HG03280 (cell line): ENCODE measurements at regions not wholly inside any gene's neighbourhood (a gene's known extent, or its start where the extent isn't known, plus 50 kb on each side); places are given as distances from the start of the nearest gene placed in this dataset.

ENCODE experiments used
- ATAC-seq: cut with Tn5 transposase; IDR thresholded peaks from one replicate; pipeline ENCODE4 v1.9.1; 2021; ENCODE audit warnings: mild to moderate bottlenecking, moderate library complexity; ENCODE audit not compliant: unreplicated experiment

- no peak for ATAC-seq
Observed at GRCh38 chr10:29105516-29106215, 183.2 kb upstream of the LYZL1 start.

DNA sequence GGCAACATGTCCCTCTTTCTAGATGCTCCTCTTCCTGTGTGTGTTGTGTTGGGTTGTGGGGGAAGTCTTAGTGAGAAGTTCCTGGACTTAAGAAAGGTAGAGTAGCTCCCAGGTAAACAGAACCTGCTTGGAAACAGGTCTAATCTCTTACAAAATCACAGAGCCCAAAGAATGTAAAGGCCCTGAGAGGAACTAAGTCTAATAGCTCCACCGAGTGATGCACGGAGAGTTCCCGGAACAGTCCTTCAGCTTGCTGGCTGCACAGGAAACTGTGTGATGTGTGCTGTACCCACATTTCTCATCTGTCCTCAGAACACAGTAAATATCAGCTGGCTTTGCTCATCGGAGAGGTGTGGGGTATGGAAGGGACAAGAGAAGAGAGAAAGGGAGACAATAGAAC, 182.6 kb upstream of the LYZL1 start:
- ATAC-seq = no peak

- ATAC-seq = no peak
Observed at GRCh38 chr10:29107866-29108498, 180.9 kb upstream of the LYZL1 start.

DNA sequence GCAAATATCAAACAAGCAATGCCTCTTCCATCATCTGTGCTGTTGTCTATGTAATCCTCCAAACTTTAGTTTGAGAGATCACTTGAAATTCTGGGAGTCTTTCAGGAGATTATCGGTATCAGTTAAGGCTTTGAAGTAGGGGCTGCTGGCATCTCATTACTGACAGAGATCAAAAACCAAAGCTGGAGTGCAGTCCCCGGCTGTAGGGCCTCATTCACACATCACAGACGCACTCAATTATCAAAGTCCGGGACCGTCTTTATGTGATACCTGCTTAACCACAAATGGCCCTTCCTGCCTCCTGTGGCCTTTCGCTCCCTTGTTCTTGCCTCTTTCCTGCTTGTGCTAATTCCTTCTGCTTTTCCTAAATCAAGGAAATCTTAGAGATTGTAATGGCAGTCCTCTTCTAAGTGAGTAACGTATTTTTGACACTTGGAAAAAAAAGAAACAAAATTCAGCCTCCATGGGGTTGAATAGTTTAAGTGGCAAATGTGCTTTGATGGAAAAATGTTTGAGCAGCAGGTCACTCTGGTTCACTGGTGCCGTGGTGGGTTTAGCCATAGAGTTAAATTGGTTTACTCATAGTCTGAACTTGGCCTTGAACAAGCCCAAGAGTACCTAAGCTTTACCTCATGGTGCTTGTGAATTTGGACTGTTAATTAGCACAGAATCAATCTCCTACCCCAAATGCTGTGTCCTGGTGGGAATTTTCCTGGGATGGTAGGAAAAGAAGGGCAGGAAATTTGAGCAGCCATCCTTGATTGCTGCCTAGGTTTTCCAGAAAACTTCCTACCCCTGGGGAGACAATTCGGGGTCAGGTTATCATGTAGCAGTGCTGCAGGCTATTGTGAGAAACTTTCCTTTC, 178.9 kb upstream of the LYZL1 start:
- ATAC-seq = no peak

DNA sequence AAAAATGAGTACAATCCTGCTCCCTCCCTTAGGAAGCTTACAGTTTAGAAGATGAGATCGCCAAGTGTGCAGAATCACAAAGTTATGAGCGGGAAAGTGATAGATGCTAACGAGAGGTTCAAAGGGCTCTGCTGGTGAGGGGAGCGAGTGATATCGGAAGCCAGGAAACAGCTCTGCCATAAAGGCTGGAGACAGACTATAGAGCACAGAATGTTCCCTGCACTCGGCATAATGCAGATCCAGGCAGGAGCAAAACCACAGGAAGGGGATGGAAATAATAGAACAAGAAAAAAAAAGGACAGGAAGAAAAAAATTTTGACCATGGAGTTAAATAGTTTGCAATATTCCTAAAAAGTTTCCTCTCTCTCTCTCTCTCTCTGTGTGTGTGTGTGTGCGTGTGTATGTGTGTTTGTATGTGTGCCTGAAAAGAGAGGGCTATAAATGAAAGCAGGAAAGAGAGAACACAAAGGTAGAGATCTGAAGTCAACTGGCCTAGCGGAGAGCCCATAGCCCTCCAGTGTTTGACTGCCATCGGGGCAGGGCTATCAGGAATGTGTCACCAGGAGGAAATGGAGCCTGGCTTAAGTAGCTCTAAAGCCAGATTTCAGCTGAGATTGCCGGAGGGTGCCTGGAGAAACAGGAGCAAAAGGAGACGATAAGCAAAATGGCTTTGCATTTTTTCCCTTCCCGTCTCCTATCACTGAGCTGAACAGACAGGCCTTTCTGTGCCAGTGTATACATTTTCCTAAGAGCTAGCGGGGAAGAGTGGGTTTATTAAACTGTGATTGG, 175.8 kb upstream of the LYZL1 start:
- ATAC-seq = no peak

GRCh38 chr10:29113616-29113945, 175.3 kb upstream of the LYZL1 start:
- no peak for ATAC-seq

GRCh38 chr10:29114141-29114540, 174.7 kb upstream of the LYZL1 start:
- ATAC-seq = no peak

DNA sequence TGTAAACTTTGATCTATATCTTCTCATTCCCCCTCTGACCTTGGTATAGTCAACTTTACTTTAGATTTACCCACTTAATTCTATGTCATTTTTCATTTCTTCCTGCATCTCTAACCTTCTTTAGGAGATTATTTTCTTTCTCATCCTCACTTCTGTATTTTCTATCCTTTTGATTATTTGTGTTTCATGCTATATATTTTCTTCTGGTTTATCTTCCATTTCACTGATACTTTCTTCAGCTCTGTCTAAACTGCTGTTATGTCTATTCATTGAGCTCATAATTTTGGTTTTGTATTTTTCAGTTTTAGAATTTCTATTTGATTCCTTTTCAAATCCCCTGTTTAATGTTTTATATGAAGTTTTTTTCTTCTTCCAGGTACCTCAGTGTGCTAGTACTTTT, 171.1 kb upstream of the LYZL1 start:
- ATAC-seq = no peak

- ATAC-seq = no peak
Observed at GRCh38 chr10:29119374-29119773, 169.5 kb upstream of the LYZL1 start.

DNA sequence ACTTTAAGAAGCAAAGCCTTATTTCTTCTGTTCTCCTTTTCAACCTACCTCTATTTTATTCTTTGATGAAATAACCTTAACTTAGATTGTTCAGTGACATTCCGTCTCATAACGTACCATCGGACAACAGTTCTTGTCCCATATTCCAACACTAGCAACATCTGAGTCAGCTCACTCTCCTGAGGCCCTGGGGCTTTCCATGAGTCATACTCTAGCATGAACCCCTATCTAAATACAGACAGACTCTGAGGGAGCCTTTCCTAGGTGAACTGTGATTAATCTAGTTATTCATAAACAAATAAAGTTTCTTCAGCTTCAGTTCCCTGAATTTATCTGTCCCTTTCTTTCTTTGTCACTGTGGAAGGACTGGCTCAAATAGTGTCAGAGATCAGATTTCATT, 168.7 kb upstream of the LYZL1 start:
- ATAC-seq = no peak

GRCh38 chr10:29124864-29125263, 164.0 kb upstream of the LYZL1 start:
- ATAC-seq = no peak

DNA sequence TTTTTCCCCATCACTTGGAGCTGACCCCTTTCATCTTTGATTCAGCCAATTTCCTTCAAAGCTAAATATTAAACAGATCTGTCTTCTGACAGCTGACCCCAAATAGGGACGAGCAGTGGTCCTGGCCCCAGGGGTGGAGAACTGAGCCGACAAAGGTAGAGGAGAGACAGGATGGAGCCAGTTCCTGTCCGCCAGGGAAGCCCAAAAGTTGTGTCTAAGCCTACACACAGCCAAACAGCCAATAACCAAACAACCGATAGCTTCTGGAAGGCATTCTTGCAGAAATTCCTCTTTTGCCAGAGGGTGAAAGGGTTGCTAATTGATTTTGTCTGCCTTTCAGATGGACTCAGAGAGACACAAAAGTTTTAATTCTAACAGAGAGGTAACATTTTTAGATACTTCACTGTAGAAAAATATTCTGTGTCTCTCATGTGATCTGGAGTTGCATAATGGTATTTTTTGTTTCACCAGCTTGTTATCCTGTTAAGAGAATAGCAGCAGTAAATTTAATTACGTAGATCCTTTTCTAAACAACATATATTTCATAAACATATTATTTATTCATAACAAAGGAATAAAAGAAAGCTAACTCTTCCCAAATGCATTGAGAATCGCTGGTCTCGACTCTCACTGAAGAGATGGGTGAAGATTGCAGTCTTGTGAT, 161.7 kb upstream of the LYZL1 start:
- ATAC-seq = no peak

DNA sequence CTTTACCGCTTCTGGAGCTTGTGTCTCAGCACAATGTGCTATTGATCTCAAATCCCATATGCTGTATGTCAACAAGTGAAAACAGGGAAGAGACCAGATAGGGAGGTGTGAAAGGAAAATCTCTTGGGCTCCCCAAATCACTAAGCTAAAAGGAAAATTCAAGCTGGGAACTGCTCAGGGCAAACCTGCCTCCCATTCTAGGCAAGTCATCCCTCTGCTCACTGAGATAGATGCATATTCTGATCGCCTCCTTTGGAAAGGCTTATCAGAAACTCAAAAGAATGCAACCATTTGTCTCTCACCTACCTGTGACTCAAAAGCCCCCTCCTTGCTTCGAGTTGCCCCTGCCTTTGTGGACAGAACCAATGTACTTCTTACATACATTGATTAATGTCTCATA, 161.1 kb upstream of the LYZL1 start:
- no peak for ATAC-seq

DNA sequence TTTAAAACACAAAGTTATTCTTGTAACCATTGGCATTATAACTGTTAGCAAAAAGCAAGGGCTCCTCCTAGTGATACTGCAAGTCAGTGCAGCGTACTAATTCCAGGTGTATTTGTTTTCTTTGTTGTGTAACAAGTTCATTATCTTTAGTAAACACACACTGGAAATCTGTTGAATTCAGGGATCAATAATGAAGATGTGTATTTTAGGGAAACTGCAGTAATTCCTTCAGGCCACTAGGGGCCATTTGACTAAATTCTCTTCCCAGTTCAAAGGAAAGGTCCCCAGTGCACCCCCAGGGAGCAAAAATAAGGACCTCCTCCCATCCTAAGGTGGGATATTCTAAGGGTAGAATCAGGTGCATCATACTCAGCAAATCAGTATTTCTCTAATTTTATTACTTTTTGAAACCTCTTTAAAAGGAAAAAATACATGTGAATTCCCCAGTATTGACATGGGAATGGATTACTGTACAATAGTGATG, 158.6 kb upstream of the LYZL1 start:
- no peak for ATAC-seq

GRCh38 chr10:29131952-29132547, 156.8 kb upstream of the LYZL1 start:
- no peak for ATAC-seq

GRCh38 chr10:29132551-29133111, 156.2 kb upstream of the LYZL1 start:
- no peak for ATAC-seq

GRCh38 chr10:29135337-29135736, 153.5 kb upstream of the LYZL1 start:
- no peak for ATAC-seq

DNA sequence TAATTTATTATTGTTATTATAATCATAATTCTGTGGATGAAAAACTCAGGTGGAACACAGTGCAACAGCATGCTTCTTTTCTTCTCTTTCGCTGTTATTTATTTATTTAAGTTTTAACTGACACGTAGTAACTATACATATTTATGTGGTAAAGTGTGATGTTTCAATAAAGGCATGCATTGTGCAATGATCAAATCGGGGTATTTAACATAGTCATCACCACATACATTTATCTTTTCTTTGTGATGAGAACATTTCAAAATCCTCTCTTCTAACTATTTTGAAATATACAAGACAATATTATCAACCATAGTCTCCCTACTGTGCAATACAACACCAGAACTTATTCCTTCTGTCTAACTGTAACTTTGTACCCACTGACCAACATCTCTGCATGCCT, 152.5 kb upstream of the LYZL1 start:
- ATAC-seq = no peak

DNA sequence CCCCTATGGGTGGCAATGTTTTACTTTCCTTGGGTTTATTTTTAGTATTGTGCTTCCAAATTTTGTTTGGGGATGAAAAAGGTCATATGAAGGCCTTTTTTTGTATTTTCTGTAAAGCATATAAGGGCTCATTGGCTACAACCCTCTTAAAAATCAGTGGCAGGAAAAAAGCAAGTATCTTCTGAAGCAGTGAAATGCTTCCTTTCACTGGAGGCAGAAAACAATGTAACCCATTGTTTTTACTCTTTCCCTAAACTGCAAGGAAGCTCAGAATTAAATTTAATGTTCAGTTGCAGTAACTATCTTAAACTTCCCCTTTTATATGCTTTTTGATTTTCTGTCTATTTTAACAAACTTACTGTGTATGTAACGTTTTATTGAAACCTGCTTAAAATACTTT, 148.7 kb upstream of the LYZL1 start:
- no peak for ATAC-seq

GRCh38 chr10:29140991-29141390, 147.9 kb upstream of the LYZL1 start:
- no peak for ATAC-seq
